ENCODE measurements at regions not wholly inside any gene's neighbourhood (a gene's known extent, or its start where the extent isn't known, plus 50 kb on each side); places are given as distances from the start of the nearest gene placed in this dataset.
"Not testable (repeated sequence)": the region's sequence is repeated elsewhere in the genome, so short reads cannot be mapped to it uniquely, and the experiment has no call there.

GRCh38 chr21:9862456-9862855 is 658.9 kb upstream of the TPTE start:
- H3K9me3 ChIP-seq (ENCODE audit: control insufficient read depth in 2 of 3, insufficient read depth in 1 of 3, low read length in 3 of 3); H3K4me3 ChIP-seq (ENCODE audit: low read length in 3 of 3); H3K4me1 ChIP-seq (ENCODE audit: control insufficient read depth in 2 of 3, insufficient read depth in 2 of 3, low read depth in 1 of 3, low read length in 3 of 3); intact Hi-C loops (cut with DNase I); DNase-seq; H3K9ac ChIP-seq (ENCODE audit: low read length in 3 of 3); H3K27me3 ChIP-seq (ENCODE audit: control insufficient read depth, insufficient read depth, low read length); H3K36me3 ChIP-seq (ENCODE audit: control insufficient read depth in 2 of 3, insufficient read depth in 3 of 3, low read length in 3 of 3); H3K27ac ChIP-seq (ENCODE audit: low read depth in 2 of 2, low read length in 2 of 2); FAIRE-seq: not testable (repeated sequence)

DNA sequence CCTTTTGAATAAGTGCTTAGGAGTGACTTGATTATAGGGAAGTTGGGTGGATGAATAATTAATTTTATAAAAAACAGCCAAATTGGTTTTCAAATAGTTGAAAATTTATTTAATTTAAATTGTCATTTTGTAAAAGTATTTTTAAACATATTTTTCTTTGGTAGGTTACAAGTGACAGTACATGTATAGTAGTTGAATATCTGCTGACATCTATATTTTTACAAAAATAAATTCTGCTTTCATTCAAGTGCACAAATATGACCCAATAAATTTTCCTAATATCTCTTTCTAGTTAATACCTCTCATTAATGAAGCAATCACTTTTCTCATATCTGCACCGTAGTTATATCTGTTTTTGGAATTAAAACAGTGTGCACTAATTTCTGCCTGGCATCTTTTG is 653.6 kb upstream of the TPTE start:
- FAIRE-seq; H3K9me3 ChIP-seq (ENCODE audit: control insufficient read depth in 2 of 3, insufficient read depth in 1 of 3, low read length in 3 of 3); H3K4me3 ChIP-seq (ENCODE audit: low read length in 3 of 3); intact Hi-C loops (cut with DNase I); H3K36me3 ChIP-seq (ENCODE audit: control insufficient read depth in 2 of 3, insufficient read depth in 3 of 3, low read length in 3 of 3); DNase-seq; H3K27ac ChIP-seq (ENCODE audit: low read depth in 2 of 2, low read length in 2 of 2); H3K27me3 ChIP-seq (ENCODE audit: control insufficient read depth, insufficient read depth, low read length); H3K9ac ChIP-seq (ENCODE audit: low read length in 3 of 3); H3K4me1 ChIP-seq (ENCODE audit: control insufficient read depth in 2 of 3, insufficient read depth in 2 of 3, low read depth in 1 of 3, low read length in 3 of 3): not testable (repeated sequence)

DNA sequence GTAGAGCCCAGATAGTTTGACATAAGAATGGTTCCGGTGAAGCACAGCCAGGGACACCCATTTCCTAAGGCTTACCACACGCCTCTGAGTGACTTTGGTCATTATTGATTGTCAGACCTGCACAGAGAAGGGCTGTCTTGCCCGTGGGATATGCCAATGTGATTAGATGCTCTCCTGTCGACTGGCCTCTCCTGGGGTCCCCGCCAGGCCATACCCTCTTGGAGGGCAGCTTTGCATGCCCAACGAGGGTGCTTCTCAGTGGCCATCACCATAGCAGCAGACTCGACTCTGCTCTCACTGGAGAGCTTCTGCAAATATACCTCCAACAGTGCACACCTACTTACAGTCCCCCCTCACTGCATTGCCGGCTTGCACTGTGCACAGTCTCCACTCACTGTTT is 648.3 kb upstream of the TPTE start:
- intact Hi-C loops (cut with DNase I); H3K27me3 ChIP-seq (ENCODE audit: control insufficient read depth, insufficient read depth, low read length); H3K9me3 ChIP-seq (ENCODE audit: control insufficient read depth in 2 of 3, insufficient read depth in 1 of 3, low read length in 3 of 3); H3K9ac ChIP-seq (ENCODE audit: low read length in 3 of 3); DNase-seq; H3K4me1 ChIP-seq (ENCODE audit: control insufficient read depth in 2 of 3, insufficient read depth in 2 of 3, low read depth in 1 of 3, low read length in 3 of 3); H3K27ac ChIP-seq (ENCODE audit: low read depth in 2 of 2, low read length in 2 of 2); H3K36me3 ChIP-seq (ENCODE audit: control insufficient read depth in 2 of 3, insufficient read depth in 3 of 3, low read length in 3 of 3); FAIRE-seq; H3K4me3 ChIP-seq (ENCODE audit: low read length in 3 of 3): not testable (repeated sequence)

DNA sequence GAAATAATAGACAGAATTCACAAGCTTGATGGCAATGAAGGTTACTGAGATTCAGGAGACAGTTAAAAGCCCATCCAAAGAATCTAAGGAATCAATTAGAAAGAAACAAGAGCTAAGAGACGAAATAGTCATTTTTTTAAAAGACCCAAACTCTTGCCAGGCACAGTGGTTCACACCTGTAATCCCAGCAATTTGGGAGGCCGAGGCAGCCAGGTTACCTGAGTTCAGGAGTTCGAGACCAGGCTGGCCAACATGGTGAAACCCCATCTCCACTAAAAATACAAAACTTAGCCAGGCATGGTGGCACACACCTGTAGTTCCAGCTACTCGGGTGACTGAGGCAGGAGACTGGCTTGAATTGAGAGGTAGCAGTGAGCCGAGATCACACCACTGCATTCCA is 647.2 kb upstream of the TPTE start:
- FAIRE-seq; H3K4me1 ChIP-seq (ENCODE audit: control insufficient read depth in 2 of 3, insufficient read depth in 2 of 3, low read depth in 1 of 3, low read length in 3 of 3); H3K9me3 ChIP-seq (ENCODE audit: control insufficient read depth in 2 of 3, insufficient read depth in 1 of 3, low read length in 3 of 3); H3K36me3 ChIP-seq (ENCODE audit: control insufficient read depth in 2 of 3, insufficient read depth in 3 of 3, low read length in 3 of 3); H3K27me3 ChIP-seq (ENCODE audit: control insufficient read depth, insufficient read depth, low read length); H3K27ac ChIP-seq (ENCODE audit: low read depth in 2 of 2, low read length in 2 of 2); H3K9ac ChIP-seq (ENCODE audit: low read length in 3 of 3); DNase-seq; intact Hi-C loops (cut with DNase I); H3K4me3 ChIP-seq (ENCODE audit: low read length in 3 of 3): not testable (repeated sequence)

GRCh38 chr21:9881430-9881829 is 640.0 kb upstream of the TPTE start:
- intact Hi-C loops (cut with DNase I); H3K9me3 ChIP-seq (ENCODE audit: control insufficient read depth in 2 of 3, insufficient read depth in 1 of 3, low read length in 3 of 3); H3K4me3 ChIP-seq (ENCODE audit: low read length in 3 of 3); H3K4me1 ChIP-seq (ENCODE audit: control insufficient read depth in 2 of 3, insufficient read depth in 2 of 3, low read depth in 1 of 3, low read length in 3 of 3); H3K36me3 ChIP-seq (ENCODE audit: control insufficient read depth in 2 of 3, insufficient read depth in 3 of 3, low read length in 3 of 3); H3K9ac ChIP-seq (ENCODE audit: low read length in 3 of 3); H3K27ac ChIP-seq (ENCODE audit: low read depth in 2 of 2, low read length in 2 of 2); FAIRE-seq; DNase-seq; H3K27me3 ChIP-seq (ENCODE audit: control insufficient read depth, insufficient read depth, low read length): not testable (repeated sequence)

DNA sequence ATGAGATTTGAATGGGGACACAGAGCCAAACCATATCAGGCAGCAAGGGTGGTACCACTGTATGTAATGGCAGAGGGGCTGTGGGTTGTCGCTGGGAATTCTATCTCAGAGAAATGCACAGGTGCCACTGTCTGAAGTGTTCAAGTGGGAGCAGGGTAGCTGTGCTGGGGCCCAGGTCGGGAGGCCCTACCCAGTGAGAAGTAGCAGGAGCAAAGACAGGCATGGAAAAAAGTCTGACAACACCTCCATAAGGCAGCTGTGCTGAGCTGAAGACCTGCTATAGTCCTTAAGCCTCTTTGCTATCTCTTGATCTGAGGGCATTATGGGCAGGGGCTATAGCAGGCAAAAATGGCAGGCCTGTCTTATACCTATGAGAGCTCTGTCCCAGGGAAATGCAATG is 638.3 kb upstream of the TPTE start:
- H3K9ac ChIP-seq (ENCODE audit: low read length in 3 of 3); DNase-seq; H3K9me3 ChIP-seq (ENCODE audit: control insufficient read depth in 2 of 3, insufficient read depth in 1 of 3, low read length in 3 of 3); FAIRE-seq; H3K27ac ChIP-seq (ENCODE audit: low read depth in 2 of 2, low read length in 2 of 2); H3K27me3 ChIP-seq (ENCODE audit: control insufficient read depth, insufficient read depth, low read length); H3K36me3 ChIP-seq (ENCODE audit: control insufficient read depth in 2 of 3, insufficient read depth in 3 of 3, low read length in 3 of 3); H3K4me3 ChIP-seq (ENCODE audit: low read length in 3 of 3); intact Hi-C loops (cut with DNase I); H3K4me1 ChIP-seq (ENCODE audit: control insufficient read depth in 2 of 3, insufficient read depth in 2 of 3, low read depth in 1 of 3, low read length in 3 of 3): not testable (repeated sequence)

GRCh38 chr21:9883571-9884282 is 637.7 kb upstream of the TPTE start:
- DNase-seq; H3K27me3 ChIP-seq (ENCODE audit: control insufficient read depth, insufficient read depth, low read length); H3K9ac ChIP-seq (ENCODE audit: low read length in 3 of 3); intact Hi-C loops (cut with DNase I); H3K4me1 ChIP-seq (ENCODE audit: control insufficient read depth in 2 of 3, insufficient read depth in 2 of 3, low read depth in 1 of 3, low read length in 3 of 3); H3K36me3 ChIP-seq (ENCODE audit: control insufficient read depth in 2 of 3, insufficient read depth in 3 of 3, low read length in 3 of 3); H3K4me3 ChIP-seq (ENCODE audit: low read length in 3 of 3); H3K9me3 ChIP-seq (ENCODE audit: control insufficient read depth in 2 of 3, insufficient read depth in 1 of 3, low read length in 3 of 3); H3K27ac ChIP-seq (ENCODE audit: low read depth in 2 of 2, low read length in 2 of 2); FAIRE-seq: not testable (repeated sequence)

GRCh38 chr21:9888500-9888899 is 632.9 kb upstream of the TPTE start:
- H3K27me3 ChIP-seq (ENCODE audit: control insufficient read depth, insufficient read depth, low read length); DNase-seq; H3K4me1 ChIP-seq (ENCODE audit: control insufficient read depth in 2 of 3, insufficient read depth in 2 of 3, low read depth in 1 of 3, low read length in 3 of 3); H3K9me3 ChIP-seq (ENCODE audit: control insufficient read depth in 2 of 3, insufficient read depth in 1 of 3, low read length in 3 of 3); FAIRE-seq; intact Hi-C loops (cut with DNase I); H3K27ac ChIP-seq (ENCODE audit: low read depth in 2 of 2, low read length in 2 of 2); H3K4me3 ChIP-seq (ENCODE audit: low read length in 3 of 3); H3K36me3 ChIP-seq (ENCODE audit: control insufficient read depth in 2 of 3, insufficient read depth in 3 of 3, low read length in 3 of 3); H3K9ac ChIP-seq (ENCODE audit: low read length in 3 of 3): not testable (repeated sequence)
